ENCODE measurements at regions not wholly inside any gene's neighbourhood (a gene's known extent, or its start where the extent isn't known, plus 50 kb on each side); places are given as distances from the start of the nearest gene placed in this dataset.

- no peak for DNase-seq (ENCODE audit: low spot score)
Observed at GRCh38 chr5:93884254-93884653, 142.9 kb upstream of the POU5F2 start.

- no peak for DNase-seq (ENCODE audit: low spot score)
Observed at GRCh38 chr5:93883459-93883858, 142.1 kb upstream of the POU5F2 start.

- no peak for DNase-seq (ENCODE audit: low spot score)
Observed at GRCh38 chr5:93875693-93876092, 134.3 kb upstream of the POU5F2 start.

GRCh38 chr5:93874491-93874890 is 133.1 kb upstream of the POU5F2 start:
- DNase-seq (ENCODE audit: low spot score): no peak

GRCh38 chr5:93874080-93874479 is 132.7 kb upstream of the POU5F2 start:
- DNase-seq (ENCODE audit: low spot score): no peak

GRCh38 chr5:93873211-93873736 is 131.9 kb upstream of the POU5F2 start:
- DNase-seq (ENCODE audit: low spot score): no peak

GRCh38 chr5:93870649-93871048 is 129.2 kb upstream of the POU5F2 start:
- no peak for DNase-seq (ENCODE audit: low spot score)

- no peak for DNase-seq (ENCODE audit: low spot score)
Observed at GRCh38 chr5:93868851-93869250, 127.5 kb upstream of the POU5F2 start.

- no peak for DNase-seq (ENCODE audit: low spot score)
Observed at GRCh38 chr5:93850311-93850710, 108.9 kb upstream of the POU5F2 start.

- DNase-seq (ENCODE audit: low spot score): no peak
Observed at GRCh38 chr5:93845376-93845775, 104.0 kb upstream of the POU5F2 start.

GRCh38 chr5:93831449-93831848 is 90.0 kb upstream of the POU5F2 start:
- DNase-seq (ENCODE audit: low spot score): no peak

GRCh38 chr5:93830893-93831292 is 89.5 kb upstream of the POU5F2 start:
- no peak for DNase-seq (ENCODE audit: low spot score)

GRCh38 chr5:93829346-93829745 is 87.9 kb upstream of the POU5F2 start:
- DNase-seq (ENCODE audit: low spot score): no peak

- DNase-seq (ENCODE audit: low spot score): no peak
Observed at GRCh38 chr5:93821891-93822415, 80.6 kb upstream of the POU5F2 start.

GRCh38 chr5:93819668-93820067 is 78.3 kb upstream of the POU5F2 start:
- no peak for DNase-seq (ENCODE audit: low spot score)

- no peak for DNase-seq (ENCODE audit: low spot score)
Observed at GRCh38 chr5:93810780-93811179, 69.4 kb upstream of the POU5F2 start.

GRCh38 chr5:93809430-93809829 is 68.0 kb upstream of the POU5F2 start:
- no peak for DNase-seq (ENCODE audit: low spot score)

- no peak for DNase-seq (ENCODE audit: low spot score)
Observed at GRCh38 chr5:93807846-93808245, 66.4 kb upstream of the POU5F2 start.

GRCh38 chr5:93805616-93806379 is 64.4 kb upstream of the POU5F2 start:
- no peak for DNase-seq (ENCODE audit: low spot score)

- DNase-seq (ENCODE audit: low spot score): peak; percentile 38
Observed at GRCh38 chr5:93800988-93801811, 59.8 kb upstream of the POU5F2 start.

GRCh38 chr5:93794954-93795353 is 53.6 kb upstream of the POU5F2 start:
- peak; percentile 25 for DNase-seq (ENCODE audit: low spot score)

GRCh38 chr5:93793159-93793781 is 51.9 kb upstream of the POU5F2 start:
- DNase-seq (ENCODE audit: low spot score): no peak
